ENCODE measurements at regions not wholly inside any gene's neighbourhood (a gene's known extent, or its start where the extent isn't known, plus 50 kb on each side); places are given as distances from the start of the nearest gene placed in this dataset.

DNA sequence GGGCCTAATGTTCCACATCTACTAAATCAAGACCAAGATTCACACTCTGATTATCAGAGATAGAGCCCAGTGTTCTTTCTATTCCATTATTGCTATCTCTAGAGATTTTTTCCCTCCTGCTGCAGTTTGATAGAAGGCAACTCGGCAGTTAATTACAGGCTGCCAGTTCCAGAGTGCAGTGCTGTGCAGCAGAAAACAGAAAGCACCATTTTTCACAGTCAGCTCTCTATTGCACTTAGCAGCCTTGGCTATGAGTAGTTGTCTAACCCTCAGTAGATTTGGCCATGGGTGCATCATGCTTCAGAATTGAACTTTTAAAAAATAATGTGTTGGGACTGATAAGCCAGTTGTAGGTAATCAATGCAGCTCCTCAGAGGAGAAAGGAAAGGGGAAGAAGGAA, 295.3 kb downstream of the MID1IP1 start:
- no peak for DNase-seq (ENCODE audit: low spot score in 2 of 2)
- Histone ChIP-seq H3K4me3 (no peak overlapping the region), H3K27ac (no peak overlapping the region), H3K27me3 (peaks cover 0 to 18% of the 10 kb centered on the region in 2 donors), H3K9me3 (peaks cover 0 to 18% of the 10 kb centered on the region in 2 donors), H3K36me3 (no peaks in the 10 kb centered on the region), H3K4me1 (no peaks in the 10 kb centered on the region)
- intact Hi-C loops (cut with DNase I; ENCODE audit: low total_unique reads): no loop called here
- TF ChIP-seq POLR2A (IDR thresholded peaks at IDR 0.05): no peak
- no peak for TF ChIP-seq POLR2AphosphoS5 (IDR thresholded peaks at IDR 0.05)
- TF ChIP-seq, protein P1, sequence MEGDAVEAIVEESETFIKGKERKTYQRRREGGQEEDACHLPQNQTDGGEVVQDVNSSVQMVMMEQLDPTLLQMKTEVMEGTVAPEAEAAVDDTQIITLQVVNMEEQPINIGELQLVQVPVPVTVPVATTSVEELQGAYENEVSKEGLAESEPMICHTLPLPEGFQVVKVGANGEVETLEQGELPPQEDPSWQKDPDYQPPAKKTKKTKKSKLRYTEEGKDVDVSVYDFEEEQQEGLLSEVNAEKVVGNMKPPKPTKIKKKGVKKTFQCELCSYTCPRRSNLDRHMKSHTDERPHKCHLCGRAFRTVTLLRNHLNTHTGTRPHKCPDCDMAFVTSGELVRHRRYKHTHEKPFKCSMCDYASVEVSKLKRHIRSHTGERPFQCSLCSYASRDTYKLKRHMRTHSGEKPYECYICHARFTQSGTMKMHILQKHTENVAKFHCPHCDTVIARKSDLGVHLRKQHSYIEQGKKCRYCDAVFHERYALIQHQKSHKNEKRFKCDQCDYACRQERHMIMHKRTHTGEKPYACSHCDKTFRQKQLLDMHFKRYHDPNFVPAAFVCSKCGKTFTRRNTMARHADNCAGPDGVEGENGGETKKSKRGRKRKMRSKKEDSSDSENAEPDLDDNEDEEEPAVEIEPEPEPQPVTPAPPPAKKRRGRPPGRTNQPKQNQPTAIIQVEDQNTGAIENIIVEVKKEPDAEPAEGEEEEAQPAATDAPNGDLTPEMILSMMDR (IDR thresholded peaks at IDR 0.05): no peak

DNA sequence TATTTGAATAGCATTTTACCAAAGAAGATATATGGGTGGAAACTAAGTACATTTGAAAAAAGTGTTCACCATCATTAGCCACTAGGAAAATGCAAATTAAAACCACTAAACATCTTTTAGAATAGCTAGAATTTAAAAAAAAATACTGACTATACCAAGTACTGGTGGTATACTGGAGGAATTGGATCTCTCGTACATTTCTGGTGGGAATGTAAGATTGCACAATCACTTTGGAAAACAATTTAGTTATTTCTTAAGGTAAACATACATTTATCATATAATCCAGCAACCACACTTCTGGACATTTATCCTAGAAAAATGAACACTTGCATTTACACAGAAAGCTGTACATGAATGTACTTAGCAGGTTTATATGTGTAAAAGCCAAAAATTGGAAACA, 303.5 kb downstream of the MID1IP1 start:
- Histone ChIP-seq H3K27ac (no peak overlapping the region), H3K9me3 (peaks cover 0 to 30% of the 10 kb centered on the region in 2 donors), H3K36me3 (no peaks in the 10 kb centered on the region), H3K4me1 (no peaks in the 10 kb centered on the region), H3K4me3 (no peak overlapping the region), H3K27me3 (peaks cover 0 to 25% of the 10 kb centered on the region in 2 donors)
- DNase-seq (ENCODE audit: low spot score in 2 of 2): no peak
- TF ChIP-seq POLR2A (IDR thresholded peaks at IDR 0.05): no peak
- TF ChIP-seq POLR2AphosphoS5 (IDR thresholded peaks at IDR 0.05): no peak
- TF ChIP-seq, protein P1 (IDR thresholded peaks at IDR 0.05): no peak
- intact Hi-C loops (cut with DNase I; ENCODE audit: low total_unique reads): no loop called here

DNA sequence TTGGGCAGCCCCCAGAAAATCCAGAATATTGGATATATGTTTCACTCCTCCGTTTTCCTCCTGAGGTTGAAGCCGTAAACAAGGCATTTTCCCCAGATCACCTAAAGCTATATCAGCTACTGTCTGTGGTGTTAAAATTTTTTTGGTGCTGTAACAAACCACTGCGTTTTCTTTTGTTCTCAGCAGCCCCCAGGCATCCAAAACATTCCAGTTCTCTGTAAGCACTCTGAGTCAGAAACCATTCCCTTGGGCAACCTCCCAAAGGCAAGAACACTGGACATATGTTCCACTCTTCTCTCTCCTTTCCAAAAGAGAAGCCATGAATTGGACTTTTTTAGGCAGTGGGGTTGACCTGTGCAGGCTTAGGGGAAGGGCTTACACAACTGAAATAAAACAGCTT, 310.9 kb downstream of the MID1IP1 start:
- no peaks in the 10 kb centered on the region for H3K36me3 ChIP-seq
- TF ChIP-seq, protein P1 (IDR thresholded peaks at IDR 0.05): no peak
- no peak for TF ChIP-seq POLR2AphosphoS5 (IDR thresholded peaks at IDR 0.05)
- no peak for TF ChIP-seq POLR2A (IDR thresholded peaks at IDR 0.05)
- no peaks in the 10 kb centered on the region for H3K4me1 ChIP-seq
- DNase-seq (ENCODE audit: low spot score in 2 of 2): no peak
- no peak overlapping the region for H3K27ac ChIP-seq
- H3K9me3 ChIP-seq: peaks cover 0 to 50% of the 10 kb centered on the region in 2 donors
- H3K4me3 ChIP-seq: no peak overlapping the region
- peaks cover 0 to 40% of the 10 kb centered on the region in 2 donors for H3K27me3 ChIP-seq
- intact Hi-C loops (cut with DNase I; ENCODE audit: low total_unique reads): no loop called here

DNA sequence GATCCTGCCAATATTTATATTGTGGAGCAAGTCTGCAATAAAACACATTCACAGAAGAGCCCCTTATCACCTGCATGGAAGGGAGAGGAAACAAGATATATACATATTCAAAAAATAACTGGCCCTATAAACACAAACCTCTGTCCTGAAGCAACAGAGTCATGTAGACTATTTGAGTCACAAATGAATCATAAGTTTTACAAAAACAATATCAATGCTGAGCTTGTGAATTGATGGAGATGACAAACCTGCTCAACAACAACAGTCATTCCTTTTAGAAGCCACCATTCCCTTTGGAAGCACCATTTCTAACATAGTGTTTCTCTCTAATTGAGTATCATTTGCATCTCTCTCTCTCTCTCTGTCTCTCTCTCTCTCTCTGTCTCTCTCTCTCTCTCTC, 313.9 kb downstream of the MID1IP1 start:
- Histone ChIP-seq H3K27ac (no peak overlapping the region), H3K27me3 (peaks cover 0 to 55% of the 10 kb centered on the region in 2 donors), H3K4me3 (no peak overlapping the region), H3K9me3 (peaks cover 0 to 25% of the 10 kb centered on the region in 2 donors), H3K4me1 (no peaks in the 10 kb centered on the region), H3K36me3 (no peaks in the 10 kb centered on the region)
- no peak for TF ChIP-seq POLR2AphosphoS5 (IDR thresholded peaks at IDR 0.05)
- TF ChIP-seq, protein P1 (IDR thresholded peaks at IDR 0.05): no peak
- no peak for TF ChIP-seq POLR2A (IDR thresholded peaks at IDR 0.05)
- intact Hi-C loops (cut with DNase I; ENCODE audit: low total_unique reads): no loop called here
- DNase-seq (ENCODE audit: low spot score in 2 of 2): no peak

DNA sequence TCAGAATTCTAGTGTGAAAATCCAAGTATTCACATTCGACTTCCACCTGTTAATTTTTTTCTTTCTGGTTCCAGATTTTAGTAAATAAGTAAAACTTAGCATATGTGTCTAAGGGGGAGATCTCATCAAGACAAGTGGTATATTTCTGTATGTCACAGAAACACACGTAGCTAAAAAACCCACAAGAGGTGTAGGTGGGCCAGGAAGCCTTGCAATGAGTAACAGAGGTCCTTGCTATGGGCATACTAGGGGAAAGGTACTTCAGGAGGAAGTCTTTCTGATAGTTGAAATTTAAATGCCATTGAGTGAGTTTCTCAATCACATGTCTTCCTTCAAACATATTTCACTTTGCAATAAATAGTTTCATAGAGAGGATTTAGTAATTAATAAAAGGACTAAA, 315.8 kb downstream of the MID1IP1 start:
- H3K36me3 ChIP-seq: no peaks in the 10 kb centered on the region
- H3K4me3 ChIP-seq: no peak overlapping the region
- peaks cover 0 to 6% of the 10 kb centered on the region in 2 donors for H3K9me3 ChIP-seq
- H3K27me3 ChIP-seq: peaks cover 0 to 70% of the 10 kb centered on the region in 2 donors
- TF ChIP-seq, protein P1 (IDR thresholded peaks at IDR 0.05): no peak
- TF ChIP-seq POLR2A (IDR thresholded peaks at IDR 0.05) (no peak), POLR2AphosphoS5 (IDR thresholded peaks at IDR 0.05) (no peak)
- no peaks in the 10 kb centered on the region for H3K4me1 ChIP-seq
- no peak for DNase-seq (ENCODE audit: low spot score in 2 of 2)
- intact Hi-C loops (cut with DNase I; ENCODE audit: low total_unique reads): no loop called here
- H3K27ac ChIP-seq: no peak overlapping the region
